ACC112 (cell line): ENCODE measurements at regions not wholly inside any gene's neighbourhood (a gene's known extent, or its start where the extent isn't known, plus 50 kb on each side); places are given as distances from the start of the nearest gene placed in this dataset.

Experiments
- H2AFZ ChIP-seq: fragments of 200-600 bp; sonication (generic); one replicate; pipeline ENCODE4 v1.6.0; 2017; ENCODE audit warnings: antibody characterized with exemption, low read length; ENCODE audit not compliant: unreplicated experiment
- H3K27ac ChIP-seq: fragments of 200-600 bp; sonication (generic); 2 replicates; pipeline ENCODE4 v1.5.1; 2014; ENCODE audit warnings: low read depth, mild to moderate bottlenecking, antibody characterized with exemption, low read length, moderate library complexity
- H3K27me3 ChIP-seq: fragments of 200-600 bp; sonication (generic); 2 replicates; pipeline ENCODE4 v1.6.1; 2014; ENCODE audit warnings: mild to moderate bottlenecking, antibody characterized with exemption, low read length, moderate library complexity, mixed read lengths; ENCODE audit not compliant: insufficient read depth
- H3K36me3 ChIP-seq: fragments of 200-600 bp; sonication (generic); 2 replicates; pipeline ENCODE4 v1.6.1; 2016; ENCODE audit warnings: mild to moderate bottlenecking, antibody characterized with exemption, low read length, moderate library complexity, mixed read lengths; ENCODE audit not compliant: insufficient read depth
- H3K4me1 ChIP-seq: fragments of 200-600 bp; sonication (generic); one replicate; pipeline ENCODE4 v1.6.1; 2016; ENCODE audit warnings: low read length, mixed read lengths; ENCODE audit not compliant: insufficient read depth, unreplicated experiment, control insufficient read depth
- H3K4me3 ChIP-seq: fragments of 200-600 bp; sonication (generic); 2 replicates; pipeline ENCODE4 v1.5.1; 2014; ENCODE audit warnings: mild to moderate bottlenecking, low read depth, low read length
- H3K79me2 ChIP-seq: fragments of 200-600 bp; sonication (generic); one replicate; pipeline ENCODE4 v1.6.0; 2016; ENCODE audit warnings: low read length; ENCODE audit not compliant: control insufficient read depth, unreplicated experiment, insufficient read depth

DNA sequence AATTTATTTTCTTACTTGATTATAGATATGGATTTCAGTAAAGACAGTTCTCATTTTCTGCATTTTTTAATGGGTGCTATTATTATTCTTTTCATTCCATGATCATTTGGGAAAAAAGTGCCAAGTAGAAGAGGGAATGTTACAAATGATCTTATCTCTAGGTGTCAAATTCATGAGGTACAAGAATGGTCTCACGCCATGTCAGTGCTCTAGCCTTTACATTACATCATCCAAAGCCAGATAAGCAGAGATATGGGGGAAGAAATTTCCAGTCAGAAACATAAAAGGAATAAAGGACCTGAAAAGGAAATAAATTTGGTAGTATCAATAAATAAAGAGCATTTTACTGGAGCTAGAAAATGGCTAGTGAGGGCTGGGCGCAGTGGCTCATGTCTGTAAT lies 1544.2 kb upstream of the CDH6 start:
- Histone ChIP-seq H3K36me3 (no peaks in the 10 kb centered on the region), H3K79me2 (no peaks in the 10 kb centered on the region), H3K4me3 (no peak overlapping the region), H3K27me3 (no peaks in the 10 kb centered on the region), H3K4me1 (no peaks in the 10 kb centered on the region), H2AFZ (no peak overlapping the region), H3K27ac (no peak overlapping the region)

DNA sequence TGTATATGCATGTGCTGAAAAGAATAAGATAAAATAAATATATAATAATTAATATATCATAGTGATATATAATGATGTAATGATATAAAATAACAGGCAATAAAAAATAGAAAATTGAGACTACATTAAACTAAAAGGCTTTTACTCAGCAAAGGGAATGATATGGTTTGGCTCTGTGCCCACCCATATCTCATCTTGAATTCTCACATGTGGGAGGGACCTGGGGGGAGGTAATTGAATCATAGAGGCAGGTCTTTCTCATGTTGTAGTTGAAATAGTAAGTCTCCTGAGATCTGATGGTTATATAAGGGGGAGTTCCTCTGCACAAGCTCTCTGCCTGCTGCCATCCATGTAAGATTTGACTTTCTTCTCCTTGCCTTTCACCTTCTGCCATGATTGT lies 1550.9 kb upstream of the CDH6 start:
- H3K4me1 ChIP-seq, result no peaks in the 10 kb centered on the region
- H3K27me3 ChIP-seq, result no peaks in the 10 kb centered on the region
- no peaks in the 10 kb centered on the region for H3K79me2 ChIP-seq
- no peak overlapping the region for H2AFZ ChIP-seq
- no peaks in the 10 kb centered on the region for H3K36me3 ChIP-seq
- no peak overlapping the region for H3K4me3 ChIP-seq
- no peak overlapping the region for H3K27ac ChIP-seq

DNA sequence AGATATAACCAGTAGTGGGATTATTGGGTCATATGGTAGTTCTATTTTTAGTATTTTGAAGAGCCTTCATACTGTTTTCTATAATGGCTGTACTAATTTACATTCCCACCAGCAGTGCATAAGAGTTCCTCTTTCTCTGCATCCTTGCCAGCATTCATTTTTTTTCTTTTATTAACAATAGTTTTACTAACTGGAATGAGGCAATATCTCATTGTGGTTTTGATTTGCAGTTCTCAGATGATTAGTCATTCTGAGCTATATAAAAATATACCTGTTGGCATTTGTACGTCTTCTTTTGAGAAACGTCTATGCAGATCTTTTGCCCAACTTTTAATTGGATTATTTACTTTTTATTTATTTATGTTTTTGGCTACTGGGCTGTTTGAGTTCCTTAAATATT lies 1579.3 kb upstream of the CDH6 start:
- Histone ChIP-seq H2AFZ (no peak overlapping the region), H3K27ac (no peak overlapping the region), H3K4me1 (no peaks in the 10 kb centered on the region), H3K36me3 (no peaks in the 10 kb centered on the region), H3K4me3 (no peak overlapping the region), H3K27me3 (no peaks in the 10 kb centered on the region), H3K79me2 (no peaks in the 10 kb centered on the region)

DNA sequence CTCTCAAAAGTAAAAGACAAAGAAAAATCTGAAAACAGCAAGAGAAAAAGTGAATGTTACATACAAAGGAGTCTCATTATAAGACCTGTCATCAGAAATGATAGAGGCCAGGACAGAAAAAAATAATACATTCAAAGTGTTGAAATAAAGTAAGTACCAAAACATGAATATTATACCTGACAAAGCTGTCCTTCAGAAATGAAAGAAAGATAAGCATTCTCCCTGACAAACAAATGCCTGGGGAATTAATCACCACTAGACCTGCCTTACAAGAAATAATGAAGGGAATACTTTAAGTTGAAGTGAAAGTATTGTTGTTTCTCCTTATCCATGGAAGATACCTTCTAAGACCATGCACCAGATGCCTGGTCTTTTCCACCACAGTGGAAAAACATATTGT lies 1605.2 kb upstream of the CDH6 start:
- Histone ChIP-seq H2AFZ (no peak overlapping the region), H3K4me1 (no peaks in the 10 kb centered on the region), H3K27me3 (no peaks in the 10 kb centered on the region), H3K79me2 (no peaks in the 10 kb centered on the region), H3K27ac (no peak overlapping the region), H3K4me3 (no peak overlapping the region), H3K36me3 (no peaks in the 10 kb centered on the region)

DNA sequence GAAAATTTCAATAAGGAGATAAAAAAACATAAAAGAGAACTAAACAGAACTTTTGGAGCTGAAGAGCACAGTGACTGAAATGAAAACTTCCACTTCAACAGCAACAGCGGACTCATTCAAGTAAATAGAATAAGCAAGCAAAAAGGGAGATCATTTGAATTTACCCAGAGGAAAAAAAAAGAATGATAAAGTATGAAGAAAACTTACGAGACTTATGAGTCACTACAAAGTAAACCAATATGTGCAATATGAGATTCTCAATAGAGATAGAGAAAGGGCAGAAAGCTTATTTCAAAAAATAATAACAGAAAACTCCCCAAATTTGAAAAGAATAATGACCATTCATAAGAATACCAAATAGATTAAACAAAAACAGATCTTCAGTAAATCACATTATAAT lies 1605.7 kb upstream of the CDH6 start:
- Histone ChIP-seq H3K79me2 (no peaks in the 10 kb centered on the region), H3K36me3 (no peaks in the 10 kb centered on the region), H3K27ac (no peak overlapping the region), H3K27me3 (no peaks in the 10 kb centered on the region), H2AFZ (no peak overlapping the region), H3K4me3 (no peak overlapping the region), H3K4me1 (no peaks in the 10 kb centered on the region)

DNA sequence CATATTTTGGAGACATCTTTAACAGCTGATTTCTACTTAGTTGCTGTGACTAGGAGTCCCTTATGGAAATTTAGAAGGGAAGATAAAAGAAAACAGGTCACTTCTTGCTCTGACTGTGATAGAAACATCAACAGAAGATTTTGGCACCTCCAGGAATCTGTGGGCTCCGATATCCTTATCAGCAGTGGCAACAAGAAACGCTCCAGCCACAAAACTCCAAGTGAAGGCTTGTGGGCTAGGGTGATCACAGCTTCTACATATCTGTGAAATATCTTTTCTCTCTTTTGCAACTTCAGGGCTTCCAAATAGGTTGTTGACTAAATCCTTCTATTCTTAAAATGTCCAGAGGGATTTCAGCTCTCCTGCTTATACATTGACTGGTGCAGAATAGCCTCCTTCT lies 1625.5 kb upstream of the CDH6 start:
- Histone ChIP-seq H3K4me3 (no peak overlapping the region), H3K79me2 (no peaks in the 10 kb centered on the region)

DNA sequence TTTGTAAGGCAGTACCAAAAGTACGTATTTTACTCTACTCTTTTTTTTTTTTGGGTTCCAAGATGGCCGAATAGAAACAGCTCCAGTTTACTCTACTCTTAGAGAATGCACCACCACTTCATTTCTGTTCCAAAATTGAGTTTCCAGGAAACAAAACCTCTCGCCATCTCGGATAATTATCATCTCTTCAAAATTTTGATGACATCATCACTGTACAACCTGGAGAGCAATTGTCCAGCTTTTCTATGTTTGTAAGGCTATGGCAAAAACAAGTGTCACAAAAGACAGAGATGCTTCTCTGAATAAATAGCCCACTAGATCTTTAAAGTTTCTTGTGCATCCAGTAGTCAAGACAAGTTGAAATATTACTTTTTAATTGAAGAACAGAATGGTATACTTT lies 1631.9 kb upstream of the CDH6 start:
- Histone ChIP-seq H3K27me3 (no peaks in the 10 kb centered on the region), H3K4me3 (no peak overlapping the region), H3K79me2 (no peaks in the 10 kb centered on the region), H2AFZ (no peak overlapping the region), H3K27ac (no peak overlapping the region), H3K4me1 (no peaks in the 10 kb centered on the region), H3K36me3 (no peaks in the 10 kb centered on the region)

More for the DNA sequence above, 1625.5 kb upstream of the CDH6 start:
- H2AFZ ChIP-seq, result no peak overlapping the region
- no peaks in the 10 kb centered on the region for H3K36me3 ChIP-seq
- H3K27ac ChIP-seq, result no peak overlapping the region
- H3K4me1 ChIP-seq, result no peaks in the 10 kb centered on the region
- H3K27me3 ChIP-seq, result no peaks in the 10 kb centered on the region

DNA sequence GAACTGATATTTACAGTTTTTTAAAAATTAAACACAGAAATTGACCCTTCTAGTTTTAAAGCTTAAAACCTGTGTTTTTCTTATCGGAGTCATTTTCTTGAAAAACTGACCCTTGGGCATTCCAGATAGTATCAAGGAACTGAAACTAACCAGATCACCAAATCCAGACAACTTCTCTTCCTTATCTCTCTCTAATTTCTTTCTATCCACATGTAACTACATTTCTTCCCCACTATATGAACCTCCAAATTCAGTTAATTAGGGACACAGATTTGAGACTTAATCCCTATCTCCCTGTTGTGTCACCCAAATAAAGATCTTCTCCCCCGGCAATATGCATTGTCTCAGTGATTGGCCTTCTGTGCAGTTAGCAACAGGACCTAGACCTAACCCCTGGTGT lies 1643.0 kb upstream of the CDH6 start:
- no peaks in the 10 kb centered on the region for H3K27me3 ChIP-seq
- no peaks in the 10 kb centered on the region for H3K4me1 ChIP-seq
- H3K4me3 ChIP-seq, result no peak overlapping the region
- no peaks in the 10 kb centered on the region for H3K79me2 ChIP-seq
- H2AFZ ChIP-seq, result no peak overlapping the region
- H3K36me3 ChIP-seq, result no peaks in the 10 kb centered on the region
- H3K27ac ChIP-seq, result no peak overlapping the region

DNA sequence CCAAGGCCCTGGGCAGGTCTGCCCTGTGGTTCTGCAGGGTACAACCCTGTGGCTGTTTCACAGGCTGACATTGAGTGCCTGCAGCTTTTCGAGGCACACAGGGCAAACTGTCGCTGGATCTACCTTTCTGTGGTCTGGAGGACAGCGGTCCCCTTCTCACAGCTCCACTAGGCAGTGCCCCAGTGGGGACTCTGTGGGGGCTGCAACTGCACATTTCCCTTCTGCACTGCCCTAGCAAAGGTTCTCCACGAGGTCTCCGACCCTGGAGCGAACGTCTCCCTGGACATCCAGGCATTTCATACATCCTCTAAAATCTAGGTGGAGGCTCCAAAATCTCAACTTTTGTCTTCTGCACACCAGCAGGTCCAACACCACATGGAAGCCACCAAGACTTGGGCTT lies 1645.2 kb upstream of the CDH6 start:
- no peak overlapping the region for H2AFZ ChIP-seq
- H3K4me3 ChIP-seq, result no peak overlapping the region
- no peaks in the 10 kb centered on the region for H3K4me1 ChIP-seq
- H3K36me3 ChIP-seq, result no peaks in the 10 kb centered on the region
- H3K27me3 ChIP-seq, result no peaks in the 10 kb centered on the region
- H3K79me2 ChIP-seq, result no peaks in the 10 kb centered on the region
- no peak overlapping the region for H3K27ac ChIP-seq

DNA sequence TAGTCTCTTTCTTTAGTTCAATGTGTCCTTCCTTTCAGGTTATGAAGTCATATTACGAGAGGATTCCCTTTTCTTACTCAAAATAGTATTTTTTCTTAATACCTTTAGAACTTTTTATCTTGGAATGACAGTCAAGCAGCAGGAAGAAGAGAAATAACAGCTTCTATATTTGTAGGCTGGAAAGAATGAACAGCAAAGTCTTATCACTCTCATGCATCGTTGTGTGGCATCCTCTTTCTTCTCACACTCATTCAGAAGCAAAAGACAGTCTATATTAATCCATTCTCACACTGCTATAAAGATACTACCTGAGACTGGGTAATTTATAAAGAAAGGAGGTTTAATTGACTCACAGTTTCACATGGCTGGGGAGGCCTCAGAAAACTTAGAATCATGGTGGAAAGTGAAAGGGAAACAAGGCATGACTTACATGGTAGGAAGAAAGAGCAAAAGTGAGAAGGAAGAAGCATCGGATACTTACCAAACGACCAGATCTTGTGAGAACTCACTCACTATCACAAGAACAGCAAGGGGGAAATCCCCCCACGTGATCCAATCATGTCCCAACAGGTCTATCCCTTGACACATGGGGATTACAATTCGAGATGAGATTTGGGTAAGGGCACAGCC lies 1646.1 kb upstream of the CDH6 start:
- no peaks in the 10 kb centered on the region for H3K36me3 ChIP-seq
- H3K4me3 ChIP-seq, result no peak overlapping the region
- no peak overlapping the region for H3K27ac ChIP-seq
- H3K27me3 ChIP-seq, result no peaks in the 10 kb centered on the region
- H3K79me2 ChIP-seq, result no peaks in the 10 kb centered on the region
- H2AFZ ChIP-seq, result no peak overlapping the region
- H3K4me1 ChIP-seq, result no peaks in the 10 kb centered on the region

DNA sequence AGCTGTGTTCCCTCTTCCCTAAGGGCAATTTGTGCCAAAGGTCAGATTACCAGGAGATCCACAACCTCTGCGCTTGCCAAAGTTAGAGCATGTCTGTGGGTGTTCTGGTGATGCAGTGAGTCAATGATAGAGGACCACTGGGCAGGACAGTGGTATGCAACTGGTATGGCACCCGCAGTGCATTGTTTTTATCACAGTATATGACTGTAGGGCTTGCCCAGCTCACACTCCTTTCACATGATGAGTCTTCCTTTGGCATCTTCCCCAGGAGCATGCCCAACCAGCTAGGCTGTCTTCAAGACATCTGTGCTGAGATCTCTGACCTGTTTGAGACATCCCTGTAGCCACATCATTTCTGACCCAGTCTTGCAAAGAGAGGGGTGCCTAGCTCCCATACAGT lies 1650.0 kb upstream of the CDH6 start:
- Histone ChIP-seq H3K79me2 (no peaks in the 10 kb centered on the region), H3K4me3 (no peak overlapping the region), H3K27ac (no peak overlapping the region), H2AFZ (no peak overlapping the region), H3K4me1 (no peaks in the 10 kb centered on the region), H3K27me3 (no peaks in the 10 kb centered on the region), H3K36me3 (no peaks in the 10 kb centered on the region)
